H1 (cell line): ENCODE measurements at regions not wholly inside any gene's neighbourhood (a gene's known extent, or its start where the extent isn't known, plus 50 kb on each side); places are given as distances from the start of the nearest gene placed in this dataset.

Source experiments
- CTCF ChIA-PET: fragments of 300-600 bp; sonication (Branson Sonifier 250); formaldehyde crosslinking; loops from one replicate; lab custom pipeline; 2021; ENCODE audit not compliant: partially characterized antibody; lab: Charles Lee
- POLR2A ChIA-PET: fragments of 300-600 bp; sonication (Branson Sonifier 250); formaldehyde crosslinking; loops from one replicate; lab custom pipeline; 2021; ENCODE audit warnings: inconsistent platforms; ENCODE audit not compliant: partially characterized antibody; lab: Charles Lee
- DNase-seq, 2 experiments: peaks; one replicate each; pipeline versions ENCODE4 v3.0.0 to v3.0.0-alpha.2; 2010 to 2022; ENCODE audit warnings: low spot score in 2 of 2, low read depth in 1 of 2, mixed read lengths in 1 of 2
- FAIRE-seq: peaks from 2 replicates; lab custom pipeline; 2011; peaks lifted over from hg19 to GRCh38; lab: Jason Lieb, UNC
- H2AFZ ChIP-seq: 2 replicates; pipeline ENCODE4 v1.8.1; 2012; ENCODE audit warnings: low read length, inconsistent platforms
- H2AK5ac ChIP-seq: 2 replicates; pipeline ENCODE4 v1.6.1; 2013; ENCODE audit warnings: low read depth, low read length
- H2BK120ac ChIP-seq: replicated peaks from 2 replicates; pipeline ENCODE3; 2013; ENCODE audit warnings: low read depth, low read length, inconsistent platforms
- H2BK12ac ChIP-seq: 2 replicates; pipeline ENCODE4 v1.6.1; 2013; ENCODE audit warnings: low read depth, low read length
- H2BK15ac ChIP-seq: 2 replicates; pipeline ENCODE4 v1.6.1; 2013; ENCODE audit warnings: low read length
- H2BK20ac ChIP-seq: 2 replicates; pipeline ENCODE4 v1.6.1; 2013; ENCODE audit warnings: low read length
- H2BK5ac ChIP-seq: 2 replicates; pipeline ENCODE4 v1.6.1; 2013; ENCODE audit warnings: low read depth, low read length
- H3K14ac ChIP-seq: 2 replicates; pipeline ENCODE4 v1.6.1; 2013; ENCODE audit warnings: inconsistent platforms; ENCODE audit not compliant: insufficient read length
- H3K18ac ChIP-seq: 2 replicates; pipeline ENCODE4 v1.6.1; 2013; ENCODE audit warnings: low read length; ENCODE audit errors: extremely low read depth
- H3K23ac ChIP-seq: 2 replicates; pipeline ENCODE4 v1.6.1; 2013; ENCODE audit warnings: inconsistent platforms; ENCODE audit not compliant: insufficient read length
- H3K23me2 ChIP-seq: 2 replicates; pipeline ENCODE4 v1.6.1; 2013; ENCODE audit warnings: low read depth, low read length
- H3K27ac ChIP-seq: 2 replicates; pipeline ENCODE4 v1.6.1; 2011; ENCODE audit warnings: low read depth, low read length, inconsistent platforms
- H3K27me3 ChIP-seq, 4 experiments: replicated peaks in 1 of 4; 1 replicate in 1 of 4; 2 replicates in 3 of 4; pipeline versions ENCODE4 v1.6.1 to v1.8.1; 2011 to 2013; ENCODE audit warnings: low read length in 3 of 4, mild to moderate bottlenecking in 3 of 4, inconsistent platforms in 2 of 4, mixed read lengths in 2 of 4, moderate library complexity in 1 of 4; ENCODE audit not compliant: control insufficient read depth in 3 of 4, insufficient read depth in 3 of 4; ENCODE audit errors: extremely low read depth in 1 of 4
- H3K36me3 ChIP-seq, 4 experiments: 2 replicates each; pipeline versions ENCODE4 v1.6.1 to v1.8.1; 2011 to 2013; ENCODE audit warnings: mild to moderate bottlenecking in 4 of 4, low read length in 3 of 4, moderate library complexity in 2 of 4, control low read depth in 1 of 4, inconsistent platforms in 1 of 4; ENCODE audit not compliant: insufficient read depth in 4 of 4, control insufficient read depth in 2 of 4
- H3K4ac ChIP-seq: replicated peaks from 2 replicates; pipeline ENCODE3; 2013; ENCODE audit warnings: low read length, low read depth, mixed read lengths, inconsistent platforms; ENCODE audit not compliant: insufficient read length
- H3K4me1 ChIP-seq, 4 experiments: replicated peaks in 1 of 4; 1 replicate in 1 of 4; 2 replicates in 3 of 4; pipeline versions ENCODE4 v1.6.1 to v1.8.1; 2011 to 2013; ENCODE audit warnings: low read length in 3 of 4, inconsistent platforms in 2 of 4, mixed read lengths in 1 of 4; ENCODE audit not compliant: insufficient read depth in 4 of 4, control insufficient read depth in 3 of 4
- H3K4me2 ChIP-seq, 2 experiments: 2 replicates each; pipeline versions ENCODE4 v1.6.1 to v1.8.1; 2011 to 2013; ENCODE audit warnings: low read depth in 2 of 2, low read length in 2 of 2, control low read depth in 1 of 2, inconsistent platforms in 1 of 2, mild to moderate bottlenecking in 1 of 2; ENCODE audit not compliant: insufficient read depth in 1 of 2
- H3K4me3 ChIP-seq, 4 experiments: fragments of 200-600, 300-600 bp in 1 of 4; sonication (generic), shearing (Covaris generic), sonication (Bioruptor Twin) in 1 of 4; 2 replicates each; pipeline versions ENCODE4 v1.5.1 to v1.8.1; 2011 to 2016; ENCODE audit warnings: low read length in 4 of 4, low read depth in 3 of 4, control low read depth in 2 of 4, inconsistent platforms in 2 of 4, mild to moderate bottlenecking in 2 of 4, mixed read lengths in 1 of 4, moderate library complexity in 1 of 4; ENCODE audit not compliant: insufficient read depth in 2 of 4; ENCODE audit errors: extremely low read depth in 1 of 4
- H3K56ac ChIP-seq: replicated peaks from 2 replicates; pipeline ENCODE3; 2013; ENCODE audit warnings: low read depth, mild to moderate bottlenecking, mixed read lengths, low read length, inconsistent platforms; ENCODE audit not compliant: insufficient read length
- H3K79me1 ChIP-seq: 2 replicates; pipeline ENCODE4 v1.6.1; 2013; ENCODE audit warnings: low read depth, low read length, control low read depth
- H3K79me2 ChIP-seq, 2 experiments: 2 replicates each; pipeline versions ENCODE4 v1.6.1 to v1.8.1; 2012 to 2013; ENCODE audit warnings: low read length in 2 of 2, mild to moderate bottlenecking in 2 of 2, inconsistent platforms in 1 of 2; ENCODE audit not compliant: insufficient read depth in 2 of 2, control insufficient read depth in 1 of 2
- H3K9ac ChIP-seq, 4 experiments: replicated peaks in 1 of 4; 1 replicate in 1 of 4; 2 replicates in 3 of 4; pipeline versions ENCODE4 v1.6.1 to v1.8.1; 2011 to 2013; ENCODE audit warnings: low read depth in 3 of 4, low read length in 3 of 4, control low read depth in 2 of 4, mild to moderate bottlenecking in 2 of 4, moderate library complexity in 2 of 4, inconsistent platforms in 1 of 4; ENCODE audit errors: extremely low read depth in 1 of 4
- H3K9me3 ChIP-seq, 2 experiments: 2 replicates each; pipeline versions ENCODE4 v1.6.1 to v1.8.1; 2012 to 2013; ENCODE audit warnings: mild to moderate bottlenecking in 2 of 2, moderate library complexity in 2 of 2, control low read depth in 1 of 2, inconsistent platforms in 1 of 2, low read depth in 1 of 2, low read length in 1 of 2, mixed read lengths in 1 of 2; ENCODE audit not compliant: insufficient read depth in 2 of 2
- H4K20me1 ChIP-seq, 2 experiments: replicated peaks in 1 of 2; 2 replicates each; pipeline versions ENCODE3 to v1.8.1; 2011 to 2013; ENCODE audit warnings: inconsistent platforms in 2 of 2, low read length in 2 of 2, mild to moderate bottlenecking in 1 of 2; ENCODE audit not compliant: insufficient read depth in 2 of 2, control insufficient read depth in 1 of 2
- H4K5ac ChIP-seq: 2 replicates; pipeline ENCODE4 v1.6.1; 2013; ENCODE audit warnings: low read length, low read depth, mixed read lengths, inconsistent platforms; ENCODE audit not compliant: insufficient read length
- H4K8ac ChIP-seq: 2 replicates; pipeline ENCODE4 v1.8.0; 2013; ENCODE audit warnings: mild to moderate bottlenecking, moderate library complexity, low read length, inconsistent platforms; ENCODE audit not compliant: insufficient read depth; ENCODE audit errors: extremely low read depth
- H4K91ac ChIP-seq: replicated peaks from 2 replicates; pipeline ENCODE3; 2013; ENCODE audit warnings: low read length, mixed read lengths, inconsistent platforms; ENCODE audit not compliant: insufficient read length
- ASH2L ChIP-seq: fragments of 200-600, 300-600 bp; sonication (generic); IDR thresholded peaks from one replicate; pipeline ENCODE4 v1.7.1; 2017; ENCODE audit warnings: low read length
- BCL11A ChIP-seq, 2 experiments: IDR thresholded peaks; one replicate each; pipeline ENCODE4 v1.6.1; 2011; ENCODE audit warnings: low read depth in 2 of 2, low read length in 2 of 2, mild to moderate bottlenecking in 2 of 2
- BRCA1 ChIP-seq: IDR thresholded peaks from 2 replicates; pipeline ENCODE4 v1.6.1; 2012; ENCODE audit warnings: low read depth, low read length, improper control_type of control experiment
- CTBP2 ChIP-seq: IDR thresholded peaks from 2 replicates; pipeline ENCODE4 v1.7.0; 2011; ENCODE audit warnings: borderline replicate concordance, mild to moderate bottlenecking, moderate library complexity, mixed read lengths, low read length; ENCODE audit not compliant: insufficient read depth, insufficient read length
- JUND ChIP-seq: IDR thresholded peaks from 2 replicates; pipeline ENCODE4 v1.6.1; 2011; ENCODE audit warnings: mild to moderate bottlenecking, improper control_type of control experiment, low read length
- KDM4A ChIP-seq: IDR thresholded peaks from one replicate; pipeline ENCODE4 v1.7.1; 2012; ENCODE audit warnings: low read depth, mild to moderate bottlenecking, moderate library complexity, low read length, inconsistent platforms; ENCODE audit not compliant: severe bottlenecking
- POU5F1 ChIP-seq: IDR thresholded peaks from 2 replicates; pipeline ENCODE4 v1.6.1; 2011; ENCODE audit warnings: low read depth, mild to moderate bottlenecking, low read length, moderate library complexity
- RAD21 ChIP-seq, 2 experiments: IDR thresholded peaks in 1 of 2; conservative IDR thresholded peaks in 1 of 2; 2 replicates each; pipeline ENCODE4 v1.6.1; 2011; ENCODE audit warnings: low read depth in 2 of 2, low read length in 2 of 2, improper control_type of control experiment in 1 of 2, inconsistent platforms in 1 of 2, mild to moderate bottlenecking in 1 of 2, moderate library complexity in 1 of 2
- RBBP5 ChIP-seq: IDR thresholded peaks from 2 replicates; pipeline ENCODE4 v1.7.1; 2012; ENCODE audit warnings: low read depth, mild to moderate bottlenecking, inconsistent platforms, low read length, moderate library complexity, borderline replicate concordance
- SAP30 ChIP-seq: fragments of 300-600 bp; sonication (generic); IDR thresholded peaks from 2 replicates; pipeline ENCODE4 v1.7.1; 2012; ENCODE audit warnings: low read length, moderate library complexity, mild to moderate bottlenecking, inconsistent platforms; ENCODE audit not compliant: insufficient read depth, insufficient replicate concordance
- SP1 ChIP-seq: IDR thresholded peaks from 2 replicates; pipeline ENCODE4 v1.6.1; 2011; ENCODE audit warnings: low read depth, low read length
- SRF ChIP-seq: IDR thresholded peaks from 2 replicates; pipeline ENCODE4 v1.6.1; 2011; ENCODE audit warnings: mild to moderate bottlenecking, low read depth, low read length, moderate library complexity
- TBP ChIP-seq: IDR thresholded peaks from 2 replicates; pipeline ENCODE4 v1.6.1; 2011; ENCODE audit warnings: low read depth, low read length, improper control_type of control experiment
- YY1 ChIP-seq: IDR thresholded peaks from 2 replicates; pipeline ENCODE4 v1.6.1; 2011; ENCODE audit warnings: low read depth, mild to moderate bottlenecking, low read length
- WGBS, 2 experiments: shearing (Covaris generic) in 1 of 2; methylation state at CpG; one replicate each; pipeline versions ENCODE4 v1.1.6 to v1.1.7; 2013 to 2015; ENCODE audit warnings: low lambda C conversion rate in 2 of 2, mixed read lengths in 2 of 2, inconsistent platforms in 1 of 2, low coverage in 1 of 2, missing lambda C conversion rate in 1 of 2; ENCODE audit not compliant: insufficient replicate concordance in 2 of 2, insufficient coverage in 1 of 2, insufficient read length in 1 of 2; ENCODE audit errors: extremely low coverage in 1 of 2, missing lambda C conversion rate in 1 of 2; 5-methylcytosine and 5-hydroxymethylcytosine counted together

GRCh38 chr20:55650657-55651360 lies 354.5 kb downstream of the CBLN4 start:
- Histone ChIP-seq H2BK5ac (no peak overlapping the region), H3K79me1 (no peaks in the 10 kb centered on the region), H4K91ac (no peak overlapping the region), H3K4me1 (no peaks in the 10 kb centered on the region; a peak in 1 of 7 replicates), H3K56ac (no peak overlapping the region), H2AK5ac (no peak overlapping the region), H2AFZ (no peak overlapping the region), H2BK15ac (no peak overlapping the region), H4K20me1 (no peaks in the 10 kb centered on the region), H2BK12ac (no peak overlapping the region), H3K23me2 (no peaks in the 10 kb centered on the region), H4K8ac (no peak overlapping the region), H3K4me3 (no peak overlapping the region), H3K9ac (no peak overlapping the region), H3K27me3 (no peaks in the 10 kb centered on the region), H3K4ac (no peak overlapping the region), H3K79me2 (no peaks in the 10 kb centered on the region), H3K23ac (no peak overlapping the region), H2BK120ac (no peak overlapping the region), H3K18ac (no peak overlapping the region), H3K27ac (no peak overlapping the region), H3K9me3 (0 out of 4 replicates have a peak, but pooled peaks cover 0 to 2% of the 10 kb centered on the region in 2 experiments), H3K36me3 (no peaks in the 10 kb centered on the region), H4K5ac (no peak overlapping the region), H3K4me2 (no peak overlapping the region), H3K14ac (no peak overlapping the region), H2BK20ac (no peak overlapping the region)
- POLR2A ChIA-PET: no interaction called here
- 92% methylated on average over 6 of the region's 6 CpGs; no CpG with 5 or more reads in 1 of the 2 experiments for WGBS, 2 experiments
- FAIRE-seq: no peak
- CTCF ChIA-PET: interaction anchor here (1.1 kb wide), 1 partner anchor 9 kb away, joined by 3 read pairs; no protein-coding TSS in a partner anchor
- no peak for DNase-seq
- no peak for TF ChIP-seq ASH2L
- no peak for TF ChIP-seq YY1
- no peak for TF ChIP-seq SP1
- no peak for TF ChIP-seq RAD21 (IDR thresholded peaks at IDR 0.05 in 1 of 2, conservative IDR thresholded peaks at IDR 0.05 in 1 of 2; ENCODE audit: low read depth in 2 of 2, low read length in 2 of 2)
- no peak for TF ChIP-seq KDM4A
- TF ChIP-seq BRCA1: no peak
- TF ChIP-seq POU5F1: no peak
- TF ChIP-seq BCL11A (IDR thresholded peaks at IDR 0.05; ENCODE audit: low read depth in 2 of 2, low read length in 2 of 2): no peak
- no peak for TF ChIP-seq RBBP5
- TF ChIP-seq SAP30: no peak
- no peak for TF ChIP-seq SRF
- TF ChIP-seq CTBP2: no peak
- no peak for TF ChIP-seq JUND
- no peak for TF ChIP-seq TBP
